Liver (tissue), 8 donors: ENCODE measurements at regions not wholly inside any gene's neighbourhood (a gene's known extent, or its start where the extent isn't known, plus 50 kb on each side); places are given as distances from the start of the nearest gene placed in this dataset.
A peak's percentile ranks its signal among the peaks of the same experiment; 100 is the strongest.

ENCODE experiments used
- DNase-seq: peaks from one replicate; pipeline ENCODE4 v3.0.0-alpha.2; 2017; ENCODE audit warnings: low spot score
- H3K27ac ChIP-seq, 2 donors: one replicate each; pipeline ENCODE4 v1.7.0; 2013; ENCODE audit warnings: inconsistent platforms in 2 of 2, low read length in 2 of 2, control low read depth in 1 of 2, low read depth in 1 of 2, mild to moderate bottlenecking in 1 of 2
- H3K27me3 ChIP-seq, 4 donors: one replicate each; pipeline versions ENCODE4 v1.6.1 to v1.7.0; 2013; ENCODE audit warnings: low read length in 3 of 4, inconsistent platforms in 1 of 4, mild to moderate bottlenecking in 1 of 4, moderate library complexity in 1 of 4; ENCODE audit not compliant: control insufficient read depth in 4 of 4, insufficient read depth in 4 of 4
- H3K36me3 ChIP-seq, 4 donors: one replicate each; pipeline versions ENCODE4 v1.6.1 to v1.7.0; 2013; ENCODE audit warnings: low read length in 3 of 4, mild to moderate bottlenecking in 3 of 4, low read depth in 1 of 4, moderate library complexity in 1 of 4; ENCODE audit not compliant: control insufficient read depth in 4 of 4, insufficient read depth in 3 of 4
- H3K4me1 ChIP-seq, 4 donors: one replicate each; pipeline versions ENCODE4 v1.6.1 to v1.7.0; 2013; ENCODE audit warnings: low read length in 3 of 4, mild to moderate bottlenecking in 3 of 4, moderate library complexity in 1 of 4; ENCODE audit not compliant: control insufficient read depth in 4 of 4, insufficient read depth in 4 of 4
- H3K4me3 ChIP-seq, 3 donors: one replicate each; pipeline versions ENCODE4 v1.6.1 to v1.7.0; 2013; ENCODE audit warnings: low read length in 3 of 3, control low read depth in 1 of 3, low read depth in 1 of 3, mild to moderate bottlenecking in 1 of 3
- H3K9ac ChIP-seq, 2 donors: one replicate each; pipeline ENCODE4 v1.7.0; 2013; ENCODE audit warnings: low read length in 2 of 2, mild to moderate bottlenecking in 2 of 2, moderate library complexity in 2 of 2, control low read depth in 1 of 2, low read depth in 1 of 2
- H3K9me3 ChIP-seq, 4 donors: one replicate each; pipeline versions ENCODE4 v1.6.1 to v1.7.0; 2013; ENCODE audit warnings: low read length in 3 of 4; ENCODE audit not compliant: control insufficient read depth in 4 of 4
- EGR1 ChIP-seq, 2 donors: IDR thresholded peaks; 2 replicates each; pipeline ENCODE4 v1.6.1; 2016 to 2018; ENCODE audit warnings: antibody characterized with exemption in 2 of 2, low read depth in 2 of 2
- FOXA1 ChIP-seq: IDR thresholded peaks from 2 replicates; pipeline ENCODE4 v1.6.1; 2016; ENCODE audit warnings: antibody characterized with exemption
- FOXA2 ChIP-seq: IDR thresholded peaks from 2 replicates; pipeline ENCODE4 v1.6.1; 2016; ENCODE audit warnings: antibody characterized with exemption
- GABPA ChIP-seq, 2 donors: IDR thresholded peaks in 1 of 2; conservative IDR thresholded peaks in 1 of 2; 2 replicates each; pipeline ENCODE4 v1.6.1; 2016; ENCODE audit warnings: antibody characterized with exemption in 2 of 2, mild to moderate bottlenecking in 1 of 2, moderate library complexity in 1 of 2
- HNF4A ChIP-seq, 2 donors: conservative IDR thresholded peaks; 2 replicates each; pipeline ENCODE4 v1.6.1; 2016; ENCODE audit warnings: antibody characterized with exemption in 2 of 2, mild to moderate bottlenecking in 2 of 2
- HNF4G ChIP-seq: IDR thresholded peaks from 2 replicates; pipeline ENCODE4 v1.6.1; 2016; ENCODE audit warnings: antibody characterized with exemption
- JUND ChIP-seq, 2 donors: IDR thresholded peaks; 2 replicates each; pipeline ENCODE4 v1.6.1; 2016; ENCODE audit warnings: antibody characterized with exemption in 2 of 2
- NR2F2 ChIP-seq: IDR thresholded peaks from 2 replicates; pipeline ENCODE4 v1.6.1; 2016; ENCODE audit warnings: antibody characterized with exemption
- RAD21 ChIP-seq, 2 donors: IDR thresholded peaks; 2 replicates each; pipeline ENCODE4 v1.6.1; 2016; ENCODE audit warnings: antibody characterized with exemption in 2 of 2, mild to moderate bottlenecking in 2 of 2
- RXRA ChIP-seq, 2 donors: IDR thresholded peaks; 2 replicates each; pipeline ENCODE4 v1.6.1; 2017 to 2018; ENCODE audit warnings: antibody characterized with exemption in 2 of 2, mild to moderate bottlenecking in 1 of 2
- YY1 ChIP-seq: IDR thresholded peaks from 2 replicates; pipeline ENCODE4 v1.6.1; 2016; ENCODE audit warnings: antibody characterized with exemption, mild to moderate bottlenecking
- WGBS: extraction: QIAGEN DNeasy Blood & Tissue Kit; methylation state at CpG from one replicate; pipeline ENCODE4 v1.1.7; 2013; 5-methylcytosine and 5-hydroxymethylcytosine counted together
- TF ChIP-seq, protein P1 (sequence below): IDR thresholded peaks from 2 replicates; pipeline ENCODE4 v1.6.1; 2016; ENCODE audit warnings: antibody characterized with exemption
- TF ChIP-seq, protein P2 (sequence below): fragments of 150-350 bp; IDR thresholded peaks from 2 replicates; pipeline ENCODE4 v1.5.1; 2017; ENCODE audit warnings: improper control_type of control experiment, low read depth, low read length; ENCODE audit not compliant: missing input control
- TF ChIP-seq, protein P3 (sequence below): IDR thresholded peaks from 2 replicates; pipeline ENCODE4 v1.6.1; 2016; ENCODE audit warnings: antibody characterized with exemption
- TF ChIP-seq, protein P4 (sequence below): IDR thresholded peaks from 2 replicates; pipeline ENCODE4 v1.6.1; 2016; ENCODE audit warnings: antibody characterized with exemption, mild to moderate bottlenecking
- donor health status: healthy.
- donor health status: healthy.
- donor health status: healthy.
- donor health status: healthy.
- donor health status: healthy.

DNA sequence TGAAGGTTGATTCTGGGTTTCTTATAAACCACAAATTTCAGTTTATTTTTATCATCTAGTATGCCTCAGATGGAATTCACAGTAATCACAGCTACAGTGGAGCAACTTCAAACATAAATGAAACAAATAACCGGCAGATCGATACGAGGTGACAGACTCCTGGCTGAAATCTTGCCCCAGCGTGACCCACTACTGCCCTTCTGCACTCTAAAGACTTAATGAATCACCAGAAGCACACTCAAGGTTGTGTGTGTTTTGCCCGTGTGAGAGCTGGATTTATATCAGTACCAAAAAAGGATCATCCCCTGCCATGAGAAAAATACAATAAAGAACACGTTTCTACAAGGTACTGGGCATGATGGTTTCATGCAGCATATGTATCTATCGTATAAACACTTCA lies 161.7 kb downstream of the KLF12 start (continued):
- TF ChIP-seq, protein P1, sequence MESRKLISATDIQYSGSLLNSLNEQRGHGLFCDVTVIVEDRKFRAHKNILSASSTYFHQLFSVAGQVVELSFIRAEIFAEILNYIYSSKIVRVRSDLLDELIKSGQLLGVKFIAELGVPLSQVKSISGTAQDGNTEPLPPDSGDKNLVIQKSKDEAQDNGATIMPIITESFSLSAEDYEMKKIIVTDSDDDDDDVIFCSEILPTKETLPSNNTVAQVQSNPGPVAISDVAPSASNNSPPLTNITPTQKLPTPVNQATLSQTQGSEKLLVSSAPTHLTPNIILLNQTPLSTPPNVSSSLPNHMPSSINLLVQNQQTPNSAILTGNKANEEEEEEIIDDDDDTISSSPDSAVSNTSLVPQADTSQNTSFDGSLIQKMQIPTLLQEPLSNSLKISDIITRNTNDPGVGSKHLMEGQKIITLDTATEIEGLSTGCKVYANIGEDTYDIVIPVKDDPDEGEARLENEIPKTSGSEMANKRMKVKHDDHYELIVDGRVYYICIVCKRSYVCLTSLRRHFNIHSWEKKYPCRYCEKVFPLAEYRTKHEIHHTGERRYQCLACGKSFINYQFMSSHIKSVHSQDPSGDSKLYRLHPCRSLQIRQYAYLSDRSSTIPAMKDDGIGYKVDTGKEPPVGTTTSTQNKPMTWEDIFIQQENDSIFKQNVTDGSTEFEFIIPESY, result no peak
- TF ChIP-seq FOXA1 (no peak), HNF4A (conservative IDR thresholded peaks at IDR 0.05) (peak; percentile 11 to 73), NR2F2 (no peak), FOXA2 (no peak)

DNA sequence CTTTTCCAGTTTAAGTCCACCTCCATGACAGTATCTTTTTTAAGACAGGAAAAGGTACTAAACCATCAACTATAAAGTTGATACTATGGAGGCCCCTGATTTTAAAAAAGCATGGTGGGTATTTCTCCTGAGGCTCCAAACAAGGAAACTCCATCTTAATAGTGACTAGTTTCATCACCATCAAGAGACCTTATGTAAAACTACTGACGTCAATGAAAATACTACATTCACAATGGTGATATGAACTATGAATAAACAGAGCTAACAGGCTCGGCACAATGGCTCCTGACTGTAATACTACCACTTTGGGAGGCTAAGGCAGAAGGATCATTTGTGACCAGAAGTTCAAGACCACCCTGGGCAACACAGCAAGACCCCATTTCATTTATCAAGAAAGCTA lies 162.7 kb downstream of the KLF12 start:
- Histone ChIP-seq H3K9ac (no peak overlapping the region), H3K4me3 (no peak overlapping the region), H3K27me3 (no peaks in the 10 kb centered on the region), H3K27ac (no peak overlapping the region), H3K4me1 (peaks cover 1 to 21% (median 10%) of the 10 kb centered on the region in 4 donors), H3K36me3 (no peaks in the 10 kb centered on the region), H3K9me3 (no peaks in the 10 kb centered on the region)
- WGBS, result 84% methylated on average over 2 of the region's 2 CpGs
- no peak for DNase-seq
- TF ChIP-seq YY1 (no peak), GABPA (IDR thresholded peaks at IDR 0.05 in 1 of 2, conservative IDR thresholded peaks at IDR 0.05 in 1 of 2) (no peak), FOXA1 (no peak), HNF4A (conservative IDR thresholded peaks at IDR 0.05) (no peak), EGR1 (IDR thresholded peaks at IDR 0.05; ENCODE audit: low read depth in 2 of 2) (no peak), FOXA2 (no peak), NR2F2 (no peak), HNF4G (no peak), RAD21 (IDR thresholded peaks at IDR 0.05) (no peak), RXRA (IDR thresholded peaks at IDR 0.05) (no peak), JUND (IDR thresholded peaks at IDR 0.05) (no peak)
- TF ChIP-seq, protein P2, sequence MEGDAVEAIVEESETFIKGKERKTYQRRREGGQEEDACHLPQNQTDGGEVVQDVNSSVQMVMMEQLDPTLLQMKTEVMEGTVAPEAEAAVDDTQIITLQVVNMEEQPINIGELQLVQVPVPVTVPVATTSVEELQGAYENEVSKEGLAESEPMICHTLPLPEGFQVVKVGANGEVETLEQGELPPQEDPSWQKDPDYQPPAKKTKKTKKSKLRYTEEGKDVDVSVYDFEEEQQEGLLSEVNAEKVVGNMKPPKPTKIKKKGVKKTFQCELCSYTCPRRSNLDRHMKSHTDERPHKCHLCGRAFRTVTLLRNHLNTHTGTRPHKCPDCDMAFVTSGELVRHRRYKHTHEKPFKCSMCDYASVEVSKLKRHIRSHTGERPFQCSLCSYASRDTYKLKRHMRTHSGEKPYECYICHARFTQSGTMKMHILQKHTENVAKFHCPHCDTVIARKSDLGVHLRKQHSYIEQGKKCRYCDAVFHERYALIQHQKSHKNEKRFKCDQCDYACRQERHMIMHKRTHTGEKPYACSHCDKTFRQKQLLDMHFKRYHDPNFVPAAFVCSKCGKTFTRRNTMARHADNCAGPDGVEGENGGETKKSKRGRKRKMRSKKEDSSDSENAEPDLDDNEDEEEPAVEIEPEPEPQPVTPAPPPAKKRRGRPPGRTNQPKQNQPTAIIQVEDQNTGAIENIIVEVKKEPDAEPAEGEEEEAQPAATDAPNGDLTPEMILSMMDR, result no peak
- TF ChIP-seq, protein P3, sequence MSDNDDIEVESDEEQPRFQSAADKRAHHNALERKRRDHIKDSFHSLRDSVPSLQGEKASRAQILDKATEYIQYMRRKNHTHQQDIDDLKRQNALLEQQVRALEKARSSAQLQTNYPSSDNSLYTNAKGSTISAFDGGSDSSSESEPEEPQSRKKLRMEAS, result no peak
- TF ChIP-seq, protein P1, result no peak
- TF ChIP-seq, protein P4, sequence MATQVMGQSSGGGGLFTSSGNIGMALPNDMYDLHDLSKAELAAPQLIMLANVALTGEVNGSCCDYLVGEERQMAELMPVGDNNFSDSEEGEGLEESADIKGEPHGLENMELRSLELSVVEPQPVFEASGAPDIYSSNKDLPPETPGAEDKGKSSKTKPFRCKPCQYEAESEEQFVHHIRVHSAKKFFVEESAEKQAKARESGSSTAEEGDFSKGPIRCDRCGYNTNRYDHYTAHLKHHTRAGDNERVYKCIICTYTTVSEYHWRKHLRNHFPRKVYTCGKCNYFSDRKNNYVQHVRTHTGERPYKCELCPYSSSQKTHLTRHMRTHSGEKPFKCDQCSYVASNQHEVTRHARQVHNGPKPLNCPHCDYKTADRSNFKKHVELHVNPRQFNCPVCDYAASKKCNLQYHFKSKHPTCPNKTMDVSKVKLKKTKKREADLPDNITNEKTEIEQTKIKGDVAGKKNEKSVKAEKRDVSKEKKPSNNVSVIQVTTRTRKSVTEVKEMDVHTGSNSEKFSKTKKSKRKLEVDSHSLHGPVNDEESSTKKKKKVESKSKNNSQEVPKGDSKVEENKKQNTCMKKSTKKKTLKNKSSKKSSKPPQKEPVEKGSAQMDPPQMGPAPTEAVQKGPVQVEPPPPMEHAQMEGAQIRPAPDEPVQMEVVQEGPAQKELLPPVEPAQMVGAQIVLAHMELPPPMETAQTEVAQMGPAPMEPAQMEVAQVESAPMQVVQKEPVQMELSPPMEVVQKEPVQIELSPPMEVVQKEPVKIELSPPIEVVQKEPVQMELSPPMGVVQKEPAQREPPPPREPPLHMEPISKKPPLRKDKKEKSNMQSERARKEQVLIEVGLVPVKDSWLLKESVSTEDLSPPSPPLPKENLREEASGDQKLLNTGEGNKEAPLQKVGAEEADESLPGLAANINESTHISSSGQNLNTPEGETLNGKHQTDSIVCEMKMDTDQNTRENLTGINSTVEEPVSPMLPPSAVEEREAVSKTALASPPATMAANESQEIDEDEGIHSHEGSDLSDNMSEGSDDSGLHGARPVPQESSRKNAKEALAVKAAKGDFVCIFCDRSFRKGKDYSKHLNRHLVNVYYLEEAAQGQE, result no peak
